Endothelial cell (in vitro differentiated cells): ENCODE measurements at regions not wholly inside any gene's neighbourhood (a gene's known extent, or its start where the extent isn't known, plus 50 kb on each side); places are given as distances from the start of the nearest gene placed in this dataset.

Source experiments
- DNase-seq: peaks from one replicate; pipeline ENCODE4 v3.0.0; 2021; ENCODE audit warnings: low spot score
- H3K27ac Mint-ChIP-seq: one replicate; pipeline ENCODE4 v1.8.0; 2021; ENCODE audit warnings: mixed read lengths, inconsistent platforms; ENCODE audit not compliant: unreplicated experiment
- H3K27me3 Mint-ChIP-seq: one replicate; pipeline ENCODE4 v1.8.0; 2021; ENCODE audit warnings: mild to moderate bottlenecking, moderate library complexity, mixed read lengths, inconsistent platforms; ENCODE audit not compliant: unreplicated experiment
- H3K36me3 Mint-ChIP-seq: one replicate; pipeline ENCODE4 v1.8.0; 2021; ENCODE audit warnings: mild to moderate bottlenecking, low read depth, mixed read lengths, inconsistent platforms; ENCODE audit not compliant: unreplicated experiment
- H3K4me1 Mint-ChIP-seq: one replicate; pipeline ENCODE4 v1.8.0; 2021; ENCODE audit warnings: mild to moderate bottlenecking, mixed read lengths, inconsistent platforms; ENCODE audit not compliant: unreplicated experiment
- H3K4me3 Mint-ChIP-seq: one replicate; pipeline ENCODE4 v1.8.0; 2021; ENCODE audit warnings: mild to moderate bottlenecking, mixed read lengths, inconsistent platforms; ENCODE audit not compliant: unreplicated experiment
- H3K9me3 Mint-ChIP-seq: one replicate; pipeline ENCODE4 v1.8.0; 2021; ENCODE audit warnings: mixed read lengths, inconsistent platforms; ENCODE audit not compliant: unreplicated experiment
- CTCF ChIP-seq: fragments of 200-600 bp; sonication (generic); IDR thresholded peaks from one replicate; pipeline ENCODE4 v1.5.0; 2021; ENCODE audit warnings: antibody characterized with exemption; ENCODE audit not compliant: unreplicated experiment

GRCh38 chr10:33643042-33643441 lies 308.6 kb upstream of the NRP1 start:
- no peaks in the 10 kb centered on the region for H3K9me3 Mint-ChIP-seq
- no peak for DNase-seq
- no peak overlapping the region for H3K4me3 Mint-ChIP-seq
- TF ChIP-seq CTCF: no peak
- no peaks in the 10 kb centered on the region for H3K36me3 Mint-ChIP-seq
- H3K4me1 Mint-ChIP-seq: peaks cover 1% of the 10 kb centered on the region
- peaks cover 4% of the 10 kb centered on the region for H3K27me3 Mint-ChIP-seq
- H3K27ac Mint-ChIP-seq: no peak overlapping the region

- Mint-ChIP-seq H3K27ac (no peak overlapping the region), H3K27me3 (no peaks in the 10 kb centered on the region), H3K4me1 (no peaks in the 10 kb centered on the region), H3K36me3 (no peaks in the 10 kb centered on the region), H3K9me3 (no peaks in the 10 kb centered on the region), H3K4me3 (no peak overlapping the region)
- DNase-seq: no peak
- no peak for TF ChIP-seq CTCF
Measured at GRCh38 chr10:33638891-33639290, 304.4 kb upstream of the NRP1 start.

GRCh38 chr10:33638374-33638773 lies 303.9 kb upstream of the NRP1 start:
- Mint-ChIP-seq H3K27me3 (no peaks in the 10 kb centered on the region), H3K4me3 (no peak overlapping the region), H3K36me3 (no peaks in the 10 kb centered on the region), H3K9me3 (no peaks in the 10 kb centered on the region), H3K27ac (no peak overlapping the region), H3K4me1 (no peaks in the 10 kb centered on the region)
- TF ChIP-seq CTCF: no peak
- no peak for DNase-seq

- Mint-ChIP-seq H3K36me3 (no peaks in the 10 kb centered on the region), H3K27me3 (no peaks in the 10 kb centered on the region), H3K4me3 (no peak overlapping the region), H3K27ac (no peak overlapping the region), H3K9me3 (no peaks in the 10 kb centered on the region), H3K4me1 (peaks cover under 1% of the 10 kb centered on the region)
- DNase-seq: no peak
- no peak for TF ChIP-seq CTCF
Measured at GRCh38 chr10:33635967-33636515, 301.6 kb upstream of the NRP1 start.

- no peak overlapping the region for H3K4me3 Mint-ChIP-seq
- no peak for TF ChIP-seq CTCF
- no peak for DNase-seq
- no peak overlapping the region for H3K27ac Mint-ChIP-seq
- H3K27me3 Mint-ChIP-seq: no peaks in the 10 kb centered on the region
- no peaks in the 10 kb centered on the region for H3K9me3 Mint-ChIP-seq
- H3K4me1 Mint-ChIP-seq: peaks cover 3% of the 10 kb centered on the region
- H3K36me3 Mint-ChIP-seq: no peaks in the 10 kb centered on the region
Measured at GRCh38 chr10:33632432-33632831, 298.0 kb upstream of the NRP1 start.
